AG10803 (cell line): ENCODE measurements at regions not wholly inside any gene's neighbourhood (a gene's known extent, or its start where the extent isn't known, plus 50 kb on each side); places are given as distances from the start of the nearest gene placed in this dataset.
A peak's percentile ranks its signal among the peaks of the same experiment; 100 is the strongest.

Experiments
- DNase-seq: peaks from one replicate; pipeline ENCODE4 v3.0.0; 2010; ENCODE audit warnings: low read depth
- H3K4me3 ChIP-seq: 2 replicates; pipeline ENCODE4 v1.5.1; 2011; ENCODE audit warnings: mild to moderate bottlenecking, low read length, control low read depth
- TF ChIP-seq, protein P1 (sequence below): conservative IDR thresholded peaks from 2 replicates; pipeline ENCODE4 v1.5.1; 2011; ENCODE audit warnings: mild to moderate bottlenecking, low read length, control low read depth, inconsistent platforms

- TF ChIP-seq, protein P1, sequence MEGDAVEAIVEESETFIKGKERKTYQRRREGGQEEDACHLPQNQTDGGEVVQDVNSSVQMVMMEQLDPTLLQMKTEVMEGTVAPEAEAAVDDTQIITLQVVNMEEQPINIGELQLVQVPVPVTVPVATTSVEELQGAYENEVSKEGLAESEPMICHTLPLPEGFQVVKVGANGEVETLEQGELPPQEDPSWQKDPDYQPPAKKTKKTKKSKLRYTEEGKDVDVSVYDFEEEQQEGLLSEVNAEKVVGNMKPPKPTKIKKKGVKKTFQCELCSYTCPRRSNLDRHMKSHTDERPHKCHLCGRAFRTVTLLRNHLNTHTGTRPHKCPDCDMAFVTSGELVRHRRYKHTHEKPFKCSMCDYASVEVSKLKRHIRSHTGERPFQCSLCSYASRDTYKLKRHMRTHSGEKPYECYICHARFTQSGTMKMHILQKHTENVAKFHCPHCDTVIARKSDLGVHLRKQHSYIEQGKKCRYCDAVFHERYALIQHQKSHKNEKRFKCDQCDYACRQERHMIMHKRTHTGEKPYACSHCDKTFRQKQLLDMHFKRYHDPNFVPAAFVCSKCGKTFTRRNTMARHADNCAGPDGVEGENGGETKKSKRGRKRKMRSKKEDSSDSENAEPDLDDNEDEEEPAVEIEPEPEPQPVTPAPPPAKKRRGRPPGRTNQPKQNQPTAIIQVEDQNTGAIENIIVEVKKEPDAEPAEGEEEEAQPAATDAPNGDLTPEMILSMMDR: no peak
- H3K4me3 ChIP-seq: no peak overlapping the region
- DNase-seq: no peak
These were observed 146.6 kb upstream of the CCDC68 start for GRCh38 chr18:55105873-55106272.

DNA sequence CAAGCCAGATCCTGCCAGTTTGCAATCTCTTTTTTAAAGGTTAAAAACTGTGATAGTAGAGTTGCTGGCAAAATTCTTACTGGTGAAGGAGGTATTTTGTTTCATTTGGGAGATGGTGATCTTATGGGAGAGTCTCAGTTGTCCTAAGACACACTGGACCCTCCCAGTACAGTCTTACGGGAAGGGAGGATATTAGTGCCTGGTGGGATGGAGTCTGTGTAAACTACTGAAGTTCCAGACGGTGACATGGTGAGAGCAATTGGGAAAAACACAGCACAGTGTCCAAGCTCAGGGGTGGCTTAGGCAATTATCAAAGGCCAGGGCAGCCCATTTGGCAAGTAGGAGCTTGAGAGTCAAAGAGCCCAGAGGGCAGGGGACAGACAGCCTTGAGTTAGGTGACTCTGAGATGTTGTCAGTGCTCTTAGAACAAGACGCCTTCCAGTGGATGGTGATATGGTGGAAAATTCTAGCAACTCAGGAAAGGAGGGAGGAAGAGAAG is 143.7 kb upstream of the CCDC68 start:
- TF ChIP-seq, protein P1: no peak
- H3K4me3 ChIP-seq: no peak overlapping the region
- DNase-seq: no peak

DNA sequence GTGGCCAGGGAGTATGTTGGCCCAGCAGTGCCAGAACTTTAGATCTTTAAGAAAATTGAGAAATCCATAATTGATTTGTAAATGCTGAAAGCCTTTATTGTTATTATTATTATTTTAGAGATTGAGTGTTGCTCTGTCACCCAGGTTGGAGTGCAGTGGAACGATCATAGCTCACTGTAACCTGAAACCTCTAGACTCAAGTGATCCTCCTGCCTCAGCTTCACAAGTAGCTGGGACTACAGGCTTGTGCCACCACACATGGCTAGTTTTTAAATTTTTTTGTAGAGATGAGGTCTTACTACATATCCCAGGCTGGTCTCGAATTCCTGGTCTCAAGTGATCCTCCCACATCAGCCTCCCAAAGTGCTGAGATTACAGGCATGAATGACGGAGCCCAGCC is 143.2 kb upstream of the CCDC68 start:
- no peak for DNase-seq
- no peak overlapping the region for H3K4me3 ChIP-seq
- TF ChIP-seq, protein P1: no peak

DNA sequence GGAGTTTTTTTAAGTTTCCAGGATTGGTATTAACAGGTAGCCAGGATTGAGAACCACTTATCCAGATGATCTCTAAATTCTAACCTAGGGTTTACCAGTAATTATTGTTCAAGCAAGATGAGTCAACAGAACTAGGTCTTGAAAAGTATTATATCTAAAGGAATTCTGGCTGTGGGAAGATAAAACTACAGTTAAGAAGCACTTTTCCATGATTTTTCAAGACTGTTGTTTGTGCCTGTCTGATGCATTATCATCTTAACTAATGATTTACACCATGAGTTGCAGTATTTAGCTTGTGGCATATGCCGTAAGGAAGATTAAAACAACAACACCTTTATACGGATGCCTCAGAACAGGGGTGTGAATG is 142.2 kb upstream of the CCDC68 start:
- no peak for DNase-seq
- no peak overlapping the region for H3K4me3 ChIP-seq
- TF ChIP-seq, protein P1: no peak

GRCh38 chr18:55100817-55101457 is 141.7 kb upstream of the CCDC68 start:
- DNase-seq: peak; percentile 57
- TF ChIP-seq, protein P1: no peak
- no peak overlapping the region for H3K4me3 ChIP-seq

DNA sequence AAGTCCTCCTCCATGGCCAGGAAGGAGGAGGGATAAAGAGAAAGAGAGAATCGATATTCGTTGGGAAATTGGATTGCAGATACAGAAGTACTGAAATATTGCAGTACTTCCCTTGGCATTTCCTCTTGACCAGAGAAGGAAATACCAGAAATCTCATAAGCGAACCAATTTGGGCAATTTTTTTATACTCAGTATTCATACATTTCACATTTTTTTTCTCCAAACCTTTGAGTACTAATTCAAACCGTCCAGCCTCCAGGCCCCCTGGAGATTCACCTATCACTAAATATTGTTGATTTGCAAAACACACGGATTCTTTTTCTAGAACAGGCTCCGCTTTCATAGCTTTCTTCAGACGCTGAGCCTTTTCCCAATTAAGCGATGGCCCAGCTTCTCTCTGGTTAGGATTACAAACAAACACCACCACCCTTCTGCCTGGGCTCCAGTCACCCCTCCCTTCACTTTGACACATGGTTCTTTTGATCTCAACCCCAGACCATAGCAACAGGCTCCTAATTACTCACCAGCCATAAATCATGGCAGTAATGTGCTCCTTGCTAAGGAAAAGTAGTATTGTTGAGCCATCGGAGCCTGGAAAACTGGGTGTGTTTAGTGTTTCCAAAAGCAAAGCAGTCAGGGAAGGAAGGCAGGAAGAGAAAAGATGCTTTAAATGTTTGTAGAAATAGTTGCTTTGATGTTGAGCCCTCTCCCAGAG is 138.4 kb upstream of the CCDC68 start:
- DNase-seq: peak; percentile 91
- peak overlapping the region; percentile 11 for H3K4me3 ChIP-seq

More for the DNA sequence above, 138.4 kb upstream of the CCDC68 start:
- TF ChIP-seq, protein P1: no peak
